Transverse colon (tissue), 4 donors: ENCODE measurements at regions not wholly inside any gene's neighbourhood (a gene's known extent, or its start where the extent isn't known, plus 50 kb on each side); places are given as distances from the start of the nearest gene placed in this dataset.

Experiments
- DNase-seq: peaks from one replicate; pipeline ENCODE4 v3.0.0-alpha.2; 2019
- H3K27ac ChIP-seq, 4 donors: fragments of 200-600 bp; sonication (generic); 2 replicates each; pipeline ENCODE4 v1.5.1; 2016 to 2018; ENCODE audit warnings: inconsistent platforms in 4 of 4
- H3K27me3 ChIP-seq: fragments of 200-600 bp; sonication (generic); 2 replicates; pipeline ENCODE4 v1.5.1; 2017; ENCODE audit warnings: inconsistent platforms
- H3K36me3 ChIP-seq, 4 donors: fragments of 200-600 bp; sonication (generic); 2 replicates each; pipeline ENCODE4 v1.5.1; 2017 to 2019; ENCODE audit warnings: inconsistent platforms in 4 of 4
- H3K4me1 ChIP-seq, 4 donors: fragments of 200-600 bp; sonication (generic); 2 replicates each; pipeline ENCODE4 v1.5.1; 2017 to 2020; ENCODE audit warnings: inconsistent platforms in 4 of 4
- H3K4me3 ChIP-seq, 4 donors: fragments of 200-600 bp; sonication (generic); 1 replicate in 1 of 4; 2 replicates in 3 of 4; pipeline versions ENCODE4 v1.5.1 to v1.6.1; 2017 to 2019; ENCODE audit warnings: inconsistent platforms in 4 of 4
- H3K9me3 ChIP-seq, 2 donors: fragments of 200-600 bp; sonication (generic); 2 replicates each; pipeline ENCODE4 v1.5.1; 2017 to 2019; ENCODE audit warnings: inconsistent platforms in 2 of 2
- CTCF ChIP-seq, 5 experiments: fragments of 200-600 bp in 3 of 5; fragments of 450-650 bp in 2 of 5; sonication (generic) in 3 of 5; IDR thresholded peaks; 1 replicate in 2 of 5; 2 replicates in 3 of 5; pipeline ENCODE4 v1.5.1; 2016 to 2017; ENCODE audit warnings: antibody characterized with exemption in 5 of 5, inconsistent platforms in 3 of 5, mild to moderate bottlenecking in 2 of 5, moderate library complexity in 1 of 5
- EP300 ChIP-seq: sonication (generic); formaldehyde crosslinking; IDR thresholded peaks from one replicate; pipeline ENCODE4 v1.6.1; 2017; ENCODE audit warnings: antibody characterized with exemption, low read depth
- POLR2A ChIP-seq: fragments of 450-650 bp; IDR thresholded peaks from one replicate; pipeline ENCODE4 v1.6.1; 2016; ENCODE audit warnings: antibody characterized with exemption, mild to moderate bottlenecking, moderate library complexity
- POLR2AphosphoS5 ChIP-seq, 3 donors: sonication (generic); formaldehyde crosslinking; IDR thresholded peaks; one replicate each; pipeline ENCODE4 v1.6.1; 2016; ENCODE audit warnings: antibody characterized with exemption in 3 of 3
- WGBS, 2 donors: methylation state at CpG; one replicate each; pipeline ENCODE4 v1.1.5; 2018; ENCODE audit warnings: low coverage in 1 of 2; 5-methylcytosine and 5-hydroxymethylcytosine counted together
- in situ Hi-C, 4 donors: fragments of 200-750 bp; cut with MboI; loops; one replicate each; pipeline versions ENCODE4 v1.15.0 to v1.15.1; 2017; ENCODE audit warnings: low sequenced_read_pairs in 3 of 4, low pct_ligation_motif_present in 1 of 4, low pct_unique_long_range_greater_than_20kb in 1 of 4
- intact Hi-C: fragments of 100-400 bp; cut with DNase I; formaldehyde crosslinking; loops from one replicate; pipeline ENCODE4 v1.15.1; 2023; ENCODE audit warnings: low total_unique reads

DNA sequence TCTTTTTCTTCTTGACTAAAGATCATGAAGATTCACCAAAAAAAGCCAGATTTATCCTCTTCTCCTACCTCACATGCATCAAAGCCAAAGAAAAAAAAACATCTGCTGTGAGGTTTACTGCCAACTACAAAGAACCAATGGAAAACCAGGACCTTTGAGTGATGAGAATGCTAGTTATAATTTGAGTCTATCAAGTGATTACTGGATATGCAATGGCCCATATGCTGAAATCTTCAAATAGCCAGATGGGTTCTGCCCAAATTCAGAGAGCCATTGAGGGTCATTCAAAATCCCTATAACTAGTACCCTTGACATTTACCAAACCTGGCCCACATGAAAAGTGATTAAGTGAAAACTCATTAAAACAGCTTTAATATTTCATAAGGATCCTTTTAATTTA lies 78.4 kb upstream of the ACO1 start:
- intact Hi-C loops (no loop called here), in situ Hi-C loops (no loop called here)
- H3K9me3 ChIP-seq: no peaks in the 10 kb centered on the region
- no peaks in the 10 kb centered on the region for H3K36me3 ChIP-seq
- no peaks in the 10 kb centered on the region for H3K27me3 ChIP-seq
- H3K4me1 ChIP-seq: no peaks in the 10 kb centered on the region
- no peak for DNase-seq
- no peak overlapping the region for H3K4me3 ChIP-seq
- no peak for TF ChIP-seq EP300
- TF ChIP-seq POLR2AphosphoS5 (IDR thresholded peaks at IDR 0.05): no peak
- TF ChIP-seq CTCF (IDR thresholded peaks at IDR 0.05): no peak
- TF ChIP-seq POLR2A: no peak
- H3K27ac ChIP-seq: no peak overlapping the region

- intact Hi-C loops: no loop called here
- in situ Hi-C loops: no loop called here
- H3K4me3 ChIP-seq: no peak overlapping the region
- H3K27me3 ChIP-seq: no peaks in the 10 kb centered on the region
- no peaks in the 10 kb centered on the region for H3K4me1 ChIP-seq
- H3K27ac ChIP-seq: no peak overlapping the region
- H3K36me3 ChIP-seq: no peaks in the 10 kb centered on the region
- DNase-seq: no peak
- 67 to 82% methylated on average over 2 to 4 of the region's 4 CpGs for WGBS, 2 donors
- TF ChIP-seq POLR2A (no peak), POLR2AphosphoS5 (IDR thresholded peaks at IDR 0.05) (no peak), CTCF (IDR thresholded peaks at IDR 0.05) (no peak), EP300 (no peak)
- H3K9me3 ChIP-seq: no peaks in the 10 kb centered on the region
These were observed 65.0 kb upstream of the ACO1 start for GRCh38 chr9:32319312-32319929.

- H3K4me1 ChIP-seq: no peaks in the 10 kb centered on the region
- H3K36me3 ChIP-seq: no peaks in the 10 kb centered on the region
- H3K4me3 ChIP-seq: no peak overlapping the region
- WGBS, 2 donors: 65 to 67% methylated on average over 7 of the region's 7 CpGs
- in situ Hi-C loops (no loop called here), intact Hi-C loops (no loop called here)
- H3K27me3 ChIP-seq: no peaks in the 10 kb centered on the region
- no peak for TF ChIP-seq POLR2A
- TF ChIP-seq CTCF (IDR thresholded peaks at IDR 0.05): no peak
- TF ChIP-seq EP300: no peak
- no peak for TF ChIP-seq POLR2AphosphoS5 (IDR thresholded peaks at IDR 0.05)
- no peak for DNase-seq
- H3K27ac ChIP-seq: no peak overlapping the region
- no peaks in the 10 kb centered on the region for H3K9me3 ChIP-seq
These were observed 61.8 kb upstream of the ACO1 start for GRCh38 chr9:32322622-32323021.

DNA sequence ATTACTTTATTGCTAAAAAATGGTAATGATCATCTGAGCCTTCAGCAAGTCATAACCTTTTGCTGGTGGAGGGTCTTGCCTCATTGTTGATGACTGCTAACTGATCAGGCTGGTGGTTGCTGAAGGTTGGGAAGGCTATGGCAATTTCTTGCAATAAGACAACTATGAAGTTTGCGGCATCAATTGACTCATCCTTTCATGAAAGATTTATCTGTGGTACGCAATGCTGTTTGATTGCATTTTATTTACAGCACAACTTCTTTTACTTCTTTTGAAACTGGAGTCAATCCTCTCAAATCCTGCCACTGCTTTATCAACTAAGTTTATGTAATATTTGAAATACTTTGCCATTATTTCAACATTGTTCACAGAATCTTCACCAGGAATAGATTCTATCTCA lies 58.3 kb upstream of the ACO1 start:
- intact Hi-C loops: no loop called here
- DNase-seq: no peak
- 87 to 96% methylated on average over 2 of the region's 2 CpGs for WGBS, 2 donors
- H3K27ac ChIP-seq: no peak overlapping the region
- in situ Hi-C loops: no loop called here
- H3K9me3 ChIP-seq: no peaks in the 10 kb centered on the region
- H3K27me3 ChIP-seq: no peaks in the 10 kb centered on the region
- TF ChIP-seq EP300 (no peak), POLR2AphosphoS5 (IDR thresholded peaks at IDR 0.05) (no peak), POLR2A (no peak), CTCF (IDR thresholded peaks at IDR 0.05) (no peak)
- H3K4me1 ChIP-seq: no peaks in the 10 kb centered on the region
- H3K36me3 ChIP-seq: no peaks in the 10 kb centered on the region
- H3K4me3 ChIP-seq: no peak overlapping the region
